NCI-H82 (cell line): ENCODE measurements at regions not wholly inside any gene's neighbourhood (a gene's known extent, or its start where the extent isn't known, plus 50 kb on each side); places are given as distances from the start of the nearest gene placed in this dataset.
A peak's percentile ranks its signal among the peaks of the same experiment; 100 is the strongest.

ENCODE experiments used
- DNase-seq: peaks from one replicate; lab custom pipeline; 2025; lab: John Stamatoyannopoulos, UW

DNA sequence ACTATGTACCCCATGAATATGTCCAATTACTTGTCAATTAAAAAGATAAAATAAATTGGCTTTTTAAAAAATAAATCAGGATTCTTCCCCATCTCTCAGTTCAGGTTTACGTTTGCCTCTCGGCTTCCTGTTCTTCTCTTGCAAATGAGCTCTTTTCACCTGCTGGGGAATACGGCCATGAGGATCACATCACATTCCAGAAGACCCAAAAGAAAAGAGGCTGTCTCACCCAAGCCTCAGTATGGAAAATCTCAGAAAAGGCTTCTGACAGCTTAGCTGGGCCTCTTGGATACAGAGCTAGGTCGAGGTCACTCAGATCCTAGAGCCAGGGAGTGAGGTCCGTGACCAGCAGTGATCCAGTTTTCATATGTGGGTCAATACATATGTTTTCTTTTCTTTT lies 171.2 kb upstream of the SDK2 start:
- no peak for DNase-seq

DNA sequence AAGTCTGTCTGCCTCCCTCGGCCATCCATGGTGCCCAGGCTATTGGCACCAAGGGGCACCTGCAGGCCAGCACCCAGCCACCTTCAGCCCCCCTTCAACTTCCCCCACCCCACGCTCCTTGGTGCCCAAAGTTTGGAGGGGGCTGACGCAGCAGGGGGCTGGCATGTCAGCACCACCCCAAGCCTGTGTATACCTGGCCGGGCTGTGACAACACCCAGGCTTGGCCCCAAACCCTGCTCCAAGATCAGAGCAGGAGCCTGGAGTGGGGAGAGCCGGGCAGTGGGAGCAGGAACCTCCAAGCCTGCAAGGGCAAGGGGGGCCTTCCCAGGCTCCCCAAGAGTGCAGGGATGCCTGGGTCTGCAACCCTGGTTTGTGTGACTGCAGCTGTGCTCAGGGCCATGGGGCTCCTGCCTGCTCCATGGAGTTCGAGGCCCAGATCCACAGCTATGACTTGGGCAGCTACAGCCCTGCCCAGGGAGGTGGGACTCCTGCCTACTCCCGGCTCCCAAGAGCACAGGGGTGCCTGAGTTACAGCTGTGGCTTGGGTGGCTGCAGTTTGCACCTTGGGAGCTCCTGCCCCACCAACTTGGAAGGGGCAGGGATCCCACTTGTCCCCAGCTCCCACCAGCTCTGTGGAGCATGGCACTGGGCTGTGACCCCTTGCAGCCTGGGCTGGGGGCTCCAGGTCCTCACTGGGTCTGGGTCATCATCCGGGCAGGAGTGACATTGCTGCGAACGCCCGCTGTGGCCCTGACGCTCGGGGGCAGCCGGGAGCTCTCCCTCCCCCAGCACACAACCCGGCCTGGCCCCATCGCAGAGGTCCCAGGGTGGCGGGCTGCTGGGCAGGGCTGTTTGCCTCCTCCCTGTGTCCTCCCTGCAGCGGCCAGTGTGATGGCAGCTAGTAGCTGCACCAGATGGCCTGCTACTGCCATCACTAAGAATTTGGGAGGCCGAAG lies 175.5 kb upstream of the SDK2 start:
- DNase-seq = no peak

DNA sequence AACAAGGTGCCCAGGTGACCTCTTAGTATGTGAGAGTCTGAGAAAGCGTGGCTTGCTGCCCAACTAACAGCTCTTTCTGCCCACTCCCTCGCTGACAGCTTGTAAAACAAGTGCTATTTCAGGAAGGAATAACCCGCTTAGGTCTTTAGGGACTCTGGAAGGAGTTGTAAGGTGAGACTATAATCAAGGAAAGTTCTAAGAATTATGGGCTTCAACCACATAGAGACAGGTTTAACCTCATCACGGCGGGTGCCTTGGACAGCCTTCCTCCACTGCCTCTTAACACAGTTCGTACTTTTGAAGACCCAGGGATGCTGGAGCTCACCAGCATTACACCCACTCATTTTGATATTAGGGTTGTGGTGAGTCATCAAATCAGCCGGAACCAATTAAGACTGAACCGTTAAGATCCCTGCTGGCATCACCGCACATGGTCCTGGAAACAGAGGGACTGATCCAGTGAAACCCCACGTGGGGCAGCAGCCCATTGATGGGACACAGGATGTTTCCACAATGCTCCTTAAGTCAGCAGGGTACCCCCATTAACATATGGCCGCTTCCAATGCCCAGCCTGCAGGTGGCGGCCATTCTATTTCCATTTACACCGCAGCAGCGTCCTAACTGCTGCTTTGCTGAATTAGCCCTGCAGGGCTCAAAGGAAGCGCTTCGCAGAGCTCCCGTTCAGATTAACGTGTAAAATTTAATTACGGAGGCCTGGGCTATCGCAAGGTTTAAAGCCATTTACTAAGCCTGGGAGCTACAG lies 176.6 kb upstream of the SDK2 start:
- DNase-seq = peak; percentile 98

DNA sequence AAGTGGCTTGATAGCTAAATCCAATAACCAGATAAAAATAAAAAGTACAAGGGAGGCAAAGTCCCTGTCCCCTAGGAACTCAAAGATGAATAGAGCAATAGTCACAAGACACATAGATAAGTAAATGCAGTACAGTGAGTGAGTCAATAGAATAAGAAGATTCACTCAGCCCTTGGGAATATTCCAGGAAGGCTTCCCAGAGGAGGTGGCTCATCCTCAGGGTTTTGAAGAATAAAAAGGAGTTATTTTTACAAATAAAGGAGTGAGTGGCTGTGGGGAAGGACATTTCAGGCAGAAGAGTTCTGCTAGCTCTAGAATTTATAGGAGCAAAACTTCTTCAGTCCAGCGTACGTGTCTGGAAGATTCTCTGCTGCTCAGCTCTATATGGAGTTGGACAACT lies 177.4 kb upstream of the SDK2 start:
- no peak for DNase-seq

DNA sequence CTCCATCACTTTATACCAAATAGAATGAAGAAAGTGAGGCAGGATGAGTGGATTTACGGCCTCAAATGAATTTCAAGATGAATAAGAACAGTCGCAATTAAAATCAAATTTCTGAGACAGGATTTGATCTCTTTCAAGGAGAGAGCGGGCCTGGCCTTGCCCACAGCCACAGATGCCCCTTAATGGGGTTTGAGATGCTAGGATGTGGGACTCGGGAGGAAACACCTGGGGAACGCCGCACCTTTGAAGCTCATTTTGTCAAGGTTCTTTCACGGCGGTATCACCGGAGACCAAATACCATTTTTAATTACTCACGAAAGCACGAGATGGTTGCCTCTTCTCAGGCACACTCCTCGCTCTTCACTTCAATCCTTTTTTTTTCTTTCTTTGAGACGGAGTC lies 178.1 kb upstream of the SDK2 start:
- DNase-seq = no peak

DNA sequence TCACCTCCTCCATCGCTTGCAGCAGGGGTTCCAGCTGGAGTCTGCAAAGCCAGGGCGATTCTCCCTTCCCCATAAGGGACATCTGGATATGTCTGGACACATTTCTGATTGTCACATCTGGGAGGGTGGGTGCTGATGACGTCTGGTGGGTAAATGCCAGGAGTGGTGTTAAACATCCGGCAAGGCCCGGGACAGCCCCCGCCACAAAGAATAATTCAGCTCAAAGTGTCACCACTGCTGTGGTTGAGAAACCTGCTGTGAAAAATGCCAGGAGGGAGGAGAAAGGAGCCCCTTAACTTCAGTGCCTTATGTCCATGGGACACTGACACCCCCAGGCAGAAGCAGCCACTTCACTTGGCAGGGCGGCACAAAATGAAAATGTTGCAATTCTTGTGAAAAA lies 179.4 kb upstream of the SDK2 start:
- no peak for DNase-seq

DNA sequence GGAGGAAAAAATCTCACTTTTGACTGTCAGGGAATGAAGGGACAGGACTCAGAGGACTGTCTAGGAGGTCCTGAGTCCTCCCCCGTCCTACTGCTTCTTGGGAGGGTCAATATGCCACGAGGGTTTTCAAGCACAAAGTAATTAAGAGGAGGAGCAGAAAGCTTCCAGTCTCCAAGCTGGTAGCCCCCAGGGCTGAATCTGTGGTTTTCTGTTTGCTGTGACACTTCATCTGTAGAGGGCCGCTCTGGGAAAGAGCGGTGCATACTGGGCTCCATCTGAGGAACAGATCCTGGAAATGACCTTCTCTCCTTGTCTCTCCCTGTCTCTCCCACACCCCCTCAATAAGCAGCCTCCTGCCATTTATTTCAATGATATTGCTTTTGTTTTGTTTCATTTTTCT lies 180.1 kb upstream of the SDK2 start:
- no peak for DNase-seq

DNA sequence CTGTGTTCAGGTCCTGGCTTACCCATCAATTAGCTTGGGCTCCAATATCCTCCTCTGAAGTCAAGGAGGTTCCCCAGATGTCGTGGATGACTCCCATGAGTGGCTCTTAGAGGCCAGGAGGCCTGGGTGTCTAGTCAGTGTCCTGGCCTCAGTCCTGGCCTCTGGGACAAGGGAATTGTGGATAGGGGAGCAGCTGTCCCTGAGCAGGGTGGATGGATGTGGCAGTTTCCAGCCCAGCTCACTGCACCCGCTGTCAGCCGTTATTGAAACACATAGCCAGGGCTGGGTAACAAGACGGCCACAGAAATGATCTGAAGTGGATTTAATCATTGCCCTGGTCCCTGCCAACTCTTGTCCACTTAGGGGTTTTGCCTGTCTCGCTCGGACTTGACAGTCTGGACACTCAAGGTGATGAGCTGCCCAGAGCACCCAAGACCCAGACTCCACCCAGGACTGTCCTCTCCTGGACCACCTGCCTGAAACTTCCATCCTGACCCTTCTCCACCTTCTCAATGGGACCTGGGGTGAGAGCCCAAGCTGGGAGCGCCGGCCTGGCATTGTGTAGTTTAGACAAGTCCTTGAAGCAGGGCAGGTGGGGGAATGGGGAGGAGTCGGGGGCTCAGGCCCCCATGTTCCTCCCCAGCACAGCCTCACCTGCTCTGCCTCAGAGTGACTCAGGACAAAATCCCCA lies 182.1 kb upstream of the SDK2 start:
- no peak for DNase-seq

DNA sequence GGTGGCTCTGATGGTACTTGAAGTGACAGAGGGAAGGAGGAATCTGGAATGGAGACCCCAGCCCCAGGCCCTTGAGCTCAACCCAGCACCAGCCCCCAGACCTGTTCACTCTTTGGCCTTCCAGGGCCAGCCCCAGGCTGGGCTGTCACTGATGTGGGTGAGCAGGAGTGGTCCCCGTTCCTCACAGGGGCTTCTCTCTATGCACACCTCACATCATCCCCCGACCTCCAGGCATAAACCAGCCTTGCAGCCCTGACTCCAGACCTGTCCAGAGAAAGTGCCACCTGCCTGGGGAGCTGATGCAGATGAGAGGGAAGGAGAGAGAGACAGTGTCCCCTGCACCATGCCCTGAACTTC lies 182.6 kb upstream of the SDK2 start:
- no peak for DNase-seq

DNA sequence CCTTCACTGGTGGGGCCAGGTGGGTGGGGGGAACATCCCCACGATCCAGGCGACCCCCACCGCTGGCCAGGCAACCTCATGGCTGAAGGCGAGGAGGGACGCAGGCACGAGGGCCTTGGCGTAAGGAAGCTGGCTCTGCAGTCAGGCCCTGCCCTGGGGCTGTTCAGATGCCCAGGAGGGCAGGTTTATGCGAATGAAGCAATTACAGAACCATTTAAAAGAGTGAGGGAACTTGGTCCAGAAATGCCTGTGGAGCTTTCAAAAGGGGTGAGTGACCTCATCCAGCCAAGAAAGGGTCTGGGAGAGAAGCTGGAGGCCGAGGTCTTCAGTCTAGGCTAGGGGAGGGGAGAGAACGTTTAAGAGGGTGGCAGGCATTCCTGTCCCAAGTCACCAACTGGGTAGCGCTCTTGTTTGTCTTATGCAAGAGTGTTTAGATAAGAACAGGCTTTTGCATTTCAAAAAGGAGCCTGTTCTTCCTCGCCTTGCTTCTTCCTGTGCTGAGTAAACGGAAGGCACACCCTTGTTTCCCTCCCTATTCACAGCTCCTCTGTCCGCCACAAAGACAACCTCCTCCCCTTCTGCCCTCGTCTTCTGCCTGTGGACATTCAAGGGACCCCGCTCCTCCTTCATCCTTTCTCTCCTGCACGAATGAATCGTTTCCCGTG lies 183.5 kb upstream of the SDK2 start:
- no peak for DNase-seq

DNA sequence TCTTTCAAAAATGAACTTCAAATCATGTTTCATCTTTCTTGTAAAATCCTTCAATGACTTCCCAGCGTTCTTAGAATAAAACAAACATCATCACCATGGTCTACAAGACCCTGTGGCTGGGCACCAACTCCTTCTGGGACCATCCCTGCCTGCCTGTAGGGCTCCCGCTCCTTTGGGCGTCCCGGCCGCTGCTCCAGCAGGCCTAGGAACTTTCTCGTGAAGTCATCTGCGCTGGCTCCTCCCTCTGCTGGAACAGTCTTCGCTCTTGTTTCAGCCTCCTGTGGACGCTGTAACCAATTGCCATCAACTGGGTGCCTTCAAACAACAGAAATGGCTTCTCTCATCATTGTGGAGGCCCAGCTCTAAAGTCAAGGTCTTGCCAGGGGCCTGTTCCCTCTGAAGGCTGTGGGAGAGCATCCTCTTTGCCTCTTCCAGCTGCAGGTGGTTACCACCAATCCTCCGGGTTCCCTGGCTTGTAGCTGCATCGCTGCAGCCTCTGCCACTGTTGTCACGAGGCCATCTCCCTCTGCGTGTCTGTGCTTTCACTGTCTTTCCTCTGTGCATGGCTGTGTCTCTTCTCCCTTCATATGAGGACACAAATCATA lies 185.5 kb upstream of the SDK2 start:
- no peak for DNase-seq

DNA sequence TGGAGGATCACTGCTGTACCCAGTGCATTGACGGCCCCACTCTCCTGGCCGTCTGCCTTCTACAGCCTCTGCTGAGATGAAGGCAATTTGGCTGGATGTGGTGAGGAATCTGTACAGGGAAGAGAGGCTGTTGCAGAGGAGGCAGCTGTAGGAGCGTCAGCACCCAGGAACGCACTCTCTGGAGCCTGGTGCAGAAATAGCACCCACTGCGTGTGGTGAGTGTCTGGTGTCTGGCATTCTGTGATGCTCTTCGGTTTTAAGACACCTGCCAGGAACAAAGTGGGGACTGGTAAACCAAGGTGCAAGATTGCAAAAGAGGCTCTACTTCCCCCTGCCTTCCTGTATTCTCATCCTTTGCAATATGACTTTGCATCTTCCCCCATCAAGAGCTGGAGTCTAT lies 187.5 kb upstream of the SDK2 start:
- no peak for DNase-seq

DNA sequence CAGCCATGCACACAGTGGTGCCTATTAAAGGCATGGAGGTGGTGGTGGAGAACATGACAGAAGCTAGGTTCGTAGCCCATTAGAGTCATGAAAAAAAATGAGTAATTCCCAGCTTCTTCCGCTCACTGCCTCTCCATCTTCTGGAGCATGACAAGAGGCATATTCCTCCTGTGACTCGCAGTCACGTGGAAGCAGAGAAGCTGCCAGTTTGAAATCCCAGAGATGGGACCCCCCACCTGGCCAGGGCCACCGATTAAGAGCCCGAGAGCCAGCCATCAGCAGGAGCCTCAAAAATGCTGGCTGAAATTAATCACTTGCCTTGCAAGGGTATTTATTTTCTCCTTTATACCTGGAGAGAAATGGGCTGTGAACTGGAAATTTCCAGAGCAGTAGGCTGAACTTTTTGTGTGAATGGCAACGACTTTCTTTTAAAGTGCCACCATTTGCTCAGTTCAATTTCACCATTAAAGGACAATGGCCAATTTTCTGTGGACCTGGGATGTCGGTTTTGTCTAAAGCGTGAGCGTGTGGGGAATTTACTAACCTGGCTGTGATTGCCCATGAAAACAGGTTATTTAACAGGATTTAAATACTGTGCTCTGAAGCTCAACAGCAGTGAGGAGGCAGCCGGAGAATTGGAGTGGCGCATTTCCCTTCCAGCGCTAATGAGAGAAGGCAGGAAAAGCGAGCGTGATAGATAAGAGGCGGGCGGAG lies 189.7 kb upstream of the SDK2 start:
- peak; percentile 18 for DNase-seq

DNA sequence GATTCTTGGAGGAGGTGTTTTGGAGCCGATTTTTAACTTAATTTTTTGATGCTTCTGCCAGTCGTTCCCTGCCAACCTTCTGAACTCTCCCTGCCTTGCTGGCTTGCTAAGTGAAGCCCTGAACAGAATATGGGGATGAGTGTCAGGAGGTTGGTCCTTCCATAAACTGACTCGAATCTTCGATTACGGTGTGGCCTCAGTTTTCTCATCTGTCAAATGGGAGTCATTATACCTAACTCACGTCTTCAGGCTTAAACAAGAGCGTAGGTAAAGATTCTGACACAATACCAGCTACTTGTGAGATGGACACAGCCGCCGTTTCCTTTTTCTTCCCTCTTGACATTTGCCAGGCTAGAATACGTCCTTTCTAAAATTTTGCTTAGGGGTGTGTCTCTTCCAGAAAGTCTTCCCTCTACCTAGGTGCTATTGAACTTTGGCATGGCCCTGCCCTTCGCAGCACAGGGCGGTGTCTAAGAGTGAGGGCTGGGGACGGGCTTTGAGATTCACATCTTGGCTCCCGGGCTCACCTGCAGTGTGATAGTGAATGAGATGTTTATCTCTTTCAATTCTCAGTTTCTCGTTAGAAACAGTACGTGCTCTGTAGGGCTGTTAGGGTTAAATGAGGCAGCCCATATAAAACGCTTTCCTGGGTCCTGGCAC lies 190.6 kb upstream of the SDK2 start:
- DNase-seq = no peak

DNA sequence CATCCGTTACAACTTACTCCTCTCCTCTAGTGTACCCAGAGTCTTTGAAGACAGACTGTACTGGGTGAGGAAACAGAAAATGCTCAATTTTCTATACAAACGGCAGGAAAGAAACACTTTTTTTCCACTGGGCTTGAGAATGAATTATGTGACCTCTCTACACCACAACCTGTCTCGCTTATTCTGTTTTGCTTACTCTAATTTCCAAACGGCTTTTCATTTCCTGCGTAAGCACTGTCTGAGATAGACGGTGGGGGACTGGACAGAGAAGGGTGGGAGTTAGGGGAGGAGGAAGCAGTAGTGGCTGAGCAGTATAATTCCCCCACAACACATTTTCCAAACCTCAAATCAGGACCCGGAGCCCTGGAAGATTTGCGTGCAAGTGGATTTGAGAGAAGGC lies 191.4 kb upstream of the SDK2 start:
- DNase-seq = no peak

DNA sequence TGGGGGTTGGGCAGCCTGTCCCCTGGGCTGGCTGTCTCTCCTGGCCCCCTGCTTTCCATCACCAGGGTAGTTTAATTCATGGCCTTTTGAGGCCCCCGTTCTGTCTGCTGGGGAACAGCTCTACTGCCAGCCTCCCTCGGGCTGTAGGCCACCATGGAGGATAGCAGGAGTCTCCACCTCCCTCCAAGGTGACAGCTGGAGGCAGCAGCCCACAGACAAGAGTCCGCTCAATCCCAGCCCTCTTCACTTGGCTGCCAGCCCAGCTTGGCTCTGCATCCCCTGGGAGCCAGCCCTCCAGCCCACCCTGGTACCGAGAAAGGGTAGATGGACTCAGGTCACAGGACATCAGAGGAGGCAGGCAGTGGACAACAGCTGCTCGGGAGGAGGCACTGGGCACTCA lies 194.6 kb upstream of the SDK2 start:
- DNase-seq = peak; percentile 66

DNA sequence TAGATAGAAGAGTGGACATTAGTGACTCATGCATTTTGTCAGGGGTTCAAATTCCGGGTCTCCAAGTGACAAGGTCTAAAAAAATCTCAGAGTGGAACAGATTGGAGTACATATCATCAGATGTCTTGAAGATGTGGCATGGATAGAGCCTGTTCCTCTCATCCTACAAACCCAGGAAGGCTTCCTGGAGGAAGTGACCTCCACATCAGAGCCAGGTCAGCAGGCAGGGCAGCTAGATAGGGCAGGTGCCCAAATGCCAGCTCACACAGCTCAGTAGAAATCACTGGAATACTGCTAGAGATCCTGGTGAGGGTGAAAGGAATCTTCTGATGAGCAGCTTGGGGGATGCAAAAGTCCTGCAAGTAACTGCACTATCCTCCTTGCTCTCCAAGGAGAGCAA lies 196.6 kb upstream of the SDK2 start:
- no peak for DNase-seq

DNA sequence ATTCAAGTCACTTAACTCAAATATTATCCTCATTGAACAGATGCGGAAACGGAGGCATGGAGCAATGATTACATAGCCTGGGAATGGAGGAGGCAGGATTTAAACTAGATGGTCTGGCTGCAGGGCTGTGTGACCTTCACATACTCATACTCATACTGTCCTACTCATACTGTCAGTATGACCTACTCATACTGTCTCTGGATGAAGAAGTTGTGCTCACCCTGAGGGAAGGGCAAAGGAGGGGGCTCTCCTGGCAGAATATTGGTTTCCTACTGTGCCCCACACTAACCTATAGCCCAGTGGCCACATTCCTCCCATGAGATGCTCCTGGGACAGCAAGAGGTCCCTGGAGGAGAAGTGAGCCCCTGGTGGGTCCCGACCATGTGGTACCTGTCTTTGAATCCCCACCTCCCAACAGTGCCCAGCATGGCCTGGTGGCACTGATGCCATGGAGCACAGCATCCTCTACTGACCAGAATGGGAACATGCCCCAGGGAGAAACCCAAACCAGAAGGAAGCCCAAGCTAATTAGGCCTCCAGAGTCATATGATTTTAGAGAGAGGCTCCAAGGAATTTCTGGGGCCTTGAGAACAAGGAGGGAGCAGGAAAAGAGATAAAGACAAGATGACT lies 197.3 kb upstream of the SDK2 start:
- DNase-seq = peak; percentile 72

DNA sequence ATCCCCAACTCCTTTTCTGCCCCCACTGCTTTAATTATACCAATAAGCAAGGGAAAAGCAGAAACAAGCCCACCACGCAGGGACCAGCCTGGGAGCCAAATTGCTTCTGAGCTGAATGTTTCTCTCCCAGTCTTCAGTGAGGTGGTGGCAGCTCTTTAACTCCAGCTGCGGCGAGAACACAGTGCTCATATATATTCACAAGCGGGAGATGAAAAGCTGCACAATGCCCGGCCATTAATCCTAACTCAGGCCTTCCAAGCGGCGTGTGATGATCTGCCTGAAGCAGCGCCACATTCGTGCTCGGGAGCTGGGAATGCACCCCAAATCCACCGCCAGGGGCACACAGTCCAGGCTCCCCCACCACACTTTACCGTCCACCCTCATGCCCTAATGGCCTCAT lies 203.7 kb upstream of the SDK2 start:
- no peak for DNase-seq

DNA sequence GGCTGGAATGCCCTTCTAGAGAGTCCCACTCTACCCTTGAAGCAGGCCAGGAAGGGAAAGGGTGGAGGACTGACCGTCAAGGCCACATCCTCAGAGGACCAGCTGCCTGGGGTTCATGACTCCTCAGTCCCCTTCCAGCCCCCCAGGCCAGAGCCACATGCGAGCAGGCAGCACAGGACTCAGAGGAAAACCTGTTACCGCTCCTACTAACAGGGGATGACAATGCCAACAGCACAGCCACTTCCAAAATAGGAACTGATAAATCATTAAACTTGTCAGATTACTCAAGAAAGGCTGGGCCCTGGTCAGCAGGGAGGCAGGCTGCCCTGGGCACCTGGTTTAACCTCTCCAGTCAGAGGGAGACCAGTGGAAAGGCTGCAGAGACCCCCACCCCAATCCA lies 206.2 kb upstream of the SDK2 start:
- DNase-seq = no peak
